C4-2B (cell line): ENCODE measurements at regions not wholly inside any gene's neighbourhood (a gene's known extent, or its start where the extent isn't known, plus 50 kb on each side); places are given as distances from the start of the nearest gene placed in this dataset.

Source experiments
- ZFX ChIP-seq: fragments of 450-650 bp; IDR thresholded peaks from 2 replicates; pipeline ENCODE4 v1.6.1; 2017
- TF ChIP-seq, protein P1 (sequence below): fragments of 450-650 bp; conservative IDR thresholded peaks from 2 replicates; pipeline ENCODE4 v1.5.1; 2017; ENCODE audit warnings: mild to moderate bottlenecking

DNA sequence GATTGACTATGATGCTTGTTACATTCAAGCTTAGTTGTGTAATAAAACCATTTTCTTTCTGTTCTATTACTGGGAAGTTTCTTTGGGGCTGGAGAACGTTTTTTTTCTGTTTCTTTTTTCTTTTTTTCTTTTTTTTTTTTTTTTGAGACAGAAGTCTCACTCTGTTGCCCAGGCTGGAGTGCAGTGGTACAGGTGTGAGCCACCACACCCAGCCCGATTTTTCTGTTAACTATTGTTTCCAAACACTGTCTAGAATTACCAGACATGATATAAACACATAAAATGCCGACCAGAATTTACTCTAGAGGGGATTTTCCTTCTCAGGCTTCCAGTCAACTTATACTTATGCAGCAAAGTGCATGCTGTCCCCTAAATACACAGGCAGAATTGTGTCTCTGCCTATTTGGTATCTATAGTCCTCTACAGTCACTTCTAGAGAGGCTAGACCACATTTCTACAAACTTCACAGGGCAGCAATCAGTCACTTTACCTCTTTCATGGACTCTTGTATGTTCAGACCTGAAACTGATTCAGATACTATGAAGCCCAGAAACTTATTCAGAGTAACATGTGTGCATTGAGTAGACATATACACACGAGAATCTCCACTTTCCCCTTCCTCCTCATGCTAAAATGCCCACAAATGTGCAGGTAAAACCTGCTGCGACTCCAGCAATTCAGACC, 121.2 kb downstream of the ZNF737 start:
- TF ChIP-seq, protein P1, sequence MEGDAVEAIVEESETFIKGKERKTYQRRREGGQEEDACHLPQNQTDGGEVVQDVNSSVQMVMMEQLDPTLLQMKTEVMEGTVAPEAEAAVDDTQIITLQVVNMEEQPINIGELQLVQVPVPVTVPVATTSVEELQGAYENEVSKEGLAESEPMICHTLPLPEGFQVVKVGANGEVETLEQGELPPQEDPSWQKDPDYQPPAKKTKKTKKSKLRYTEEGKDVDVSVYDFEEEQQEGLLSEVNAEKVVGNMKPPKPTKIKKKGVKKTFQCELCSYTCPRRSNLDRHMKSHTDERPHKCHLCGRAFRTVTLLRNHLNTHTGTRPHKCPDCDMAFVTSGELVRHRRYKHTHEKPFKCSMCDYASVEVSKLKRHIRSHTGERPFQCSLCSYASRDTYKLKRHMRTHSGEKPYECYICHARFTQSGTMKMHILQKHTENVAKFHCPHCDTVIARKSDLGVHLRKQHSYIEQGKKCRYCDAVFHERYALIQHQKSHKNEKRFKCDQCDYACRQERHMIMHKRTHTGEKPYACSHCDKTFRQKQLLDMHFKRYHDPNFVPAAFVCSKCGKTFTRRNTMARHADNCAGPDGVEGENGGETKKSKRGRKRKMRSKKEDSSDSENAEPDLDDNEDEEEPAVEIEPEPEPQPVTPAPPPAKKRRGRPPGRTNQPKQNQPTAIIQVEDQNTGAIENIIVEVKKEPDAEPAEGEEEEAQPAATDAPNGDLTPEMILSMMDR: no peak
- TF ChIP-seq ZFX: no peak
